Mucosa of gallbladder (tissue), 1 donor: ENCODE measurements at regions not wholly inside any gene's neighbourhood (a gene's known extent, or its start where the extent isn't known, plus 50 kb on each side); places are given as distances from the start of the nearest gene placed in this dataset.
"Not testable (repeated sequence)": the region's sequence is repeated elsewhere in the genome, so short reads cannot be mapped to it uniquely, and the experiment has no call there.

ENCODE experiments used
- DNase-seq: peaks from one replicate; pipeline ENCODE4 v3.0.0-alpha.2; 2020; ENCODE audit warnings: low spot score
- donor health status: DM: no; HTN: no; CAD: no.

GRCh38 chr13:105847527-105848291 lies 687.8 kb downstream of the EFNB2 start:
- no peak for DNase-seq

- DNase-seq: no peak
Measured at GRCh38 chr13:105846923-105847322, 688.5 kb downstream of the EFNB2 start.

GRCh38 chr13:105841286-105841685 lies 694.2 kb downstream of the EFNB2 start:
- no peak for DNase-seq

DNA sequence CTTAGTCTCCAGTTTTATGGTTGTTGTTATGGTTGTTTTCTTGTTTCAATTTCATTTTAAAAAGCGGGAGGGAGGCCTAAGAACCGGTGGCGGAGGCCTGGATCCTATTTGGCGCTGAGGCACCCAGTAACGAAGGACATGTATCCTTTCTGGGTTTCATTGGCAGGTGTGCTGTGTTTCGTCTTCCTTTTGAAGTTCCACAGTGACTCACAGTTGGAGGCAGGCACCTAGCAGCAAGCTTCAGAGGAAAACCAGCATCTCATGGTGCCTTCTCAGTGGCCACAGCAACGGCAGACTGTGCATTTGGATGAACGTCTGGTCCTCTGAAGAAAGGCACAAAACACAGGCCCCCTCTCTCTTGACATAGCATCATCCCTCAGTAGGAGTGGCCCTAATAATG lies 697.2 kb downstream of the EFNB2 start:
- DNase-seq: no peak

- DNase-seq: not testable (repeated sequence)
Measured at GRCh38 chr13:105837295-105837694, 698.2 kb downstream of the EFNB2 start.

DNA sequence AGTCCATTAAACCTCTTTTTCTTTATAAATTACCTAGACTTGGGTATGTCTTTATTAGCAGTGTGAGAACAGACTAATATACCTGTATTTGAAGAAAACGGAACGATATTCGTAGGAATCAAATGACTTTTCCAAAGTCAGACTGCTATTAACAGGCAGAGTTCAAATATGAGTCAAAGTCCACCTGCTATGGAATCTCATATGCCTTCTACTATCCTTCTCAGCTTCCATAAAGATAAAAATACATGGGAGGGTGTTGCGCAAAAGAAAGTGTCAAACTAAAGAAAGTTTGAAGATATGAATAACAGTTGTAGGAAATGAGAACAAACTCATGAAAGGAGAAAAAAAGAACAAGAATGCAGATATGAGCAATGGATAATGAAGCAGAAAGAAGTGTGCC lies 704.6 kb downstream of the EFNB2 start:
- no peak for DNase-seq

DNA sequence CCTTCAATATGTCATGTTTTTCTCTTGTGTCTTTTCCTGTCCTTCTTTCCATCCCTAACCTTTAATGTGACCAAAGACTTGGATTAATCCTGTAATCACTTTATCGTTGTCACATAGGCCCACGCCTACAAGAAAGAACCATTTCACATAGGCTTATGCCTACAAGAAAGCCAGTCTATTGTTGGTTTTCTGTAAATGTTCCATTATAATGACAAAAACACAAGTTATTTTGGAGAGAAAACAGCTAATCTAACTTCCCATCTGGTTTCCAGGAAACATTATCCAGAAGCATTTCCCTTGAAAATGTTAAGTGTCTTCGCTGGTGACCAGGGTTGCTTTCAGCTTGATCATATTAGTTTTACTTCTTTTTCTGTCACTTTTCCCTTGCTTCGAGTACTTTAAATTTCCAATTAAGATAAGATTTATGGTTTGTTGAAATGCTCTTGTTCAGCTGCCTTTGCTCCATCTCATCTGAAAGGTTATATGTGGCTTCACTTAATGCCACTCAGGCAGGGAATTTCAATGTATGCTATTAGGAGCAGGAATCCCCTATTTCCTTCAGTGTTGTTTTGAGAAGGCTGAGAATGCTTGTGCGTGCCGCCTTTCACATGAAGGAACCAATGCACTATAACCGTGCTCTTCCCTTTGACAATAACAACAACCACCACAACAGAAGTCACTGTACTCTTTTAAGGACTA lies 708.2 kb downstream of the EFNB2 start:
- no peak for DNase-seq

- no peak for DNase-seq
Measured at GRCh38 chr13:105825071-105825470, 710.4 kb downstream of the EFNB2 start.

GRCh38 chr13:105821337-105821736 lies 714.1 kb downstream of the EFNB2 start:
- DNase-seq: no peak

DNA sequence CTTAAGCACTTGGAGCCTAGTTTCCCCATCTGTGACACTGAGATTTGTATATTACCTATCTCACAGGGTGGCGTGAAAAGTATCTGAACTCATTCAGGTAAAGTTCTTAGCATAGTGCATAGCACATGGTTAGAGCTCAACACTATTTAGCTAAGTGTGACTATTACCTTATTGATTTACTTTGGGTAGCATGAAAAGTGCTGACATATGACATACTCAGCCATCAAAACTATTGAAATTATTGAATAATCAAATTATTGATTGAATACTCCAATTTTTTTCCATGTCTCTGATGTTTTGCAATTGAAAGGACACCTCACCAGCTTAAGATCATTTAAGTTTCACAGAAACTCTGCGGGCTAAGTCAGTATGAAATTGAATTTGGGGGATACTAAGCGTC lies 715.0 kb downstream of the EFNB2 start:
- no peak for DNase-seq

DNA sequence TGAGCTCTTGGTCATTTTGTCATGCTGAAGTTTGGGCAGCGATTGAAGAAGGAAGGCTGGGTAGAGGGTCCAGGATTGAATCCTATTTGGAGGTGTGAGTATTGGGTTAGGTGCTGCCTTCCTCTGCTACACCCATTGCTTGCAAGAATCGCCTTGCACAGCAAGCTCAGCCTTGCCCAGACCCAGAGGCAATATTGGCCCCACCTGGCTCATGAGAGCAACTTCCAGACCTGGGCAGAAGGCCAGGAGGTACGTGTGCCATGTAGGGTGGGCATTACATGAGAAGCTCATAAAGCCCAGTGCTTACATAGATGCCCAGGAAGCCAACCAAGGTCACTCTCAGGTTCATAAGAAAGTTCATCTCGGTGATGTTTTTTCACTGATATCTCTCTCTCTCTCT lies 718.0 kb downstream of the EFNB2 start:
- no peak for DNase-seq

DNA sequence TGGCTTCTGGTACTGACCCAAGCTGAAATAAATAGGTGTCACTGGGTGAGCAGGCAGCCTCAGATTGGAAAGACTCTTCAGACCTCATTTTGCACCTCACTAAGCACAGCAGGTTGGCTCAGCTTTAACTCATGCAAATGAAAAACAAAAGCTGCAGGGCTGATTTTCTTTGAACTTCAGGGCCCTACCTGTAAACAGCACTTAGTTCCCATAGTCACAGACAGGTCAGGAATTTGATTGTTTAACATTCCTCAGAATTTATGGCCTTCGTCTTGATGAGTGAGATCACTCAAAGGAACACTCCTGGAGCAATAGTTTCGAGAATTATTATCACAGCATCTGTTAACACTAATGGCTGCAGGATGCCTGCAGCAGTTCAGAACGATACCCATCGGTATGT lies 718.5 kb downstream of the EFNB2 start:
- DNase-seq: no peak

- DNase-seq: no peak
Measured at GRCh38 chr13:105814902-105815250, 720.6 kb downstream of the EFNB2 start.

DNA sequence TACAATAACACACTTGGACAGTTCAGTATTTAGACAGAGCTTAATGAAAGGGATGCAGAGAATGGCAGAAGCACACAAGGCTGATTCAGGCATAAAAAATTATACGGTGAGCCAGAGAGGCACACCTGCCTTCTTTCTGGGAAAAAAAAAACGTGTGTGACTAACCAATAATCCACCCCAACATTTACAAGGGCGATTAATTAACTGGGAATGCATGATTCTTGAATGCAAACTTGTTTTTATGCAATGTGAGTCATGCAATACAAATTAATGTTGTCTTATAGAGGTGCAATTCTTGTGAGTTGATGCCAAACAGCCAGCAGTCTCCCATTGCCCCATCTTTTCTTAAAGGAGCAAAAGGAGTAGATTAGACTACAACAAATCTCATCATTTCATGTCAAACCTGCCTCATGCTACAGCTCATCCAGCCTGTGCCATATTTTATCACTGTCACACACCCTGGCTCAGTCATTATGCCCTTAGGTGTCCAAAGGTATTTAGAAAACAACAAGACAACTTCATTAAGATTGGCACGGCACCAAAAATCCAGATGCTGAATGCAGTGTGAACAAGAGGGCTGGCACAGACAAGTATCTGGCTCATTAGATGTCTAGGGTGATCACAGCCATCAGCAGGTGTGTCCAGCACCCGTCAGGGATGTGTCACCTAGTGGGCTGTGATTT lies 721.1 kb downstream of the EFNB2 start:
- no peak for DNase-seq

DNA sequence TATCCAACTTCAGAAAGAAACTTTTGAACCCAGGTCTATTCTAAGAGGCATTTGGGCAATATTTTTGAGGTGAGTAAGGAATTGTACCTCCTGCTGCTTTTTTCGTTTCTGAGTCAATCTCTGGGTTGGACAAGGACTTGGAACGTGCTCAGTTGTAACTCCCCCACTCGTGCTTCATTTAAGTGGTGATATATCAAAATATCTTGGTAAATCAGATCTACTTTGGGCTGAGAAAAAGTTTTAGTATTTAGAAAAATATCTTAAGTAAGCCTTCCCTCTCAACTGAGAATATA lies 728.9 kb downstream of the EFNB2 start:
- DNase-seq: no peak

GRCh38 chr13:105805892-105806627 lies 729.4 kb downstream of the EFNB2 start:
- DNase-seq: no peak

DNA sequence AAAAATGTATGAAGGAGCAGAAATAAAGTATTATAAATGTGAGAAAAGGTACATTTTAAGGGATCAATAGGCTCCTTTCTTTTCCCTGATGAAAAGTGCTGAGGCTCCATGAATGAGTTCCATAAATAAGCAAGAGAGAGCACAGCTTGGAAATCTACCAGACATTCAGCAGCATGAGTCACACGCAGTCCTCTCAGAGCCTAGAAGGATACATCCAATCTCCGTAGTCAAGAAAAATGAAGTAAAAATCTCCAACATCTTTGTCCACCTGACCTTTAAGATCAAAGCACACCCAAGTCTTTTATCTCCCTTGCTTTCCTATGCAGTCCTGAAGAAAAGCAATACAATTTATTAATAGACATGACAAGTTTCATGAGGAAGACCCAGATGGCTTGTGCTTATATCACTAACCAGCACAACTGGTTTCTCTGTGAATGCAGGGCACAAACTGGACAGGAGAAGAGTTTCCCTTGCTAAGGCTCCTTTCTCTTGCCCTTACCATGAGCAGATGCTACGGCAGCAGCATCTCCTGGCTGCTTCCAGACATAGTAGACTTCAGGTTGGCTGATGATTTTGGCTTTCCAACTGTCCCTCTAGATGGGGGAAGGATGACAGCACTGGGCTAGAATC lies 730.8 kb downstream of the EFNB2 start:
- DNase-seq: no peak

DNA sequence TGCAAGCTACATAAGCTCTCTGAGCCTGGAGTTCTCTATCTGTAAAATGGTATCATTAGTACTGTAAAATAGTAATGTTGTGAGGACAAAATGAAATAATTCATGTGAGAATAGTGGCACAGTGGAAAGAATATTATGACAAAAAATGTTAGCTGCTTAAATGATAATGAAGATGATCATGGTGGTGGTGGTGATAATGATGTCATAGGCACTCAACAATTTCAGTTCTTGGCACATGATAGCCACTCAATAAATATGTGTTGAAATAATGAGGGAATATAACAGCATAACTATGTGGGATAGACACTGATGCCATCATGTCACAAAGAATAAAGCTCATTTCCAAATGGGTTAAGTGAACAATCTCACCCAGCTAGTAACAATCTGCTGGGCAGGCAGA lies 736.3 kb downstream of the EFNB2 start:
- no peak for DNase-seq

DNA sequence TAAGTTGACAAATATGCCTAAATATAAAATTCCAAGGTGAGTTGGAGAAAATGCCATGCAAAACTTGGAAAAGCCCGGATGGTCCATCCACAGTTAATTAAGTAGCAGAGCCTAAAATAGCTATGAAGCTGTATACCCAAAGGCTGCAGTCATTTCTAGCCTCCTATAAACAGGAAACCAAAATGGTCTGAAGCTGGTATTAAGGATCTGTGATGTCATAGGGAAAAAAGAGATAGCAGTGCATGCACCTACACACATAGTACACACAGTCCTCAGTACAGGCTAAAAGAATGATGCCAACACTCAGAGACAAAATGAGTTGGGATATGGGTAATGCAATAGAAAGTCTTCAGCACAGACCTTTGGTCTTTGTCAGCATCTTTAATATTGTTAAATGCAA lies 736.9 kb downstream of the EFNB2 start:
- no peak for DNase-seq

GRCh38 chr13:105796081-105796480 lies 739.4 kb downstream of the EFNB2 start:
- no peak for DNase-seq

DNA sequence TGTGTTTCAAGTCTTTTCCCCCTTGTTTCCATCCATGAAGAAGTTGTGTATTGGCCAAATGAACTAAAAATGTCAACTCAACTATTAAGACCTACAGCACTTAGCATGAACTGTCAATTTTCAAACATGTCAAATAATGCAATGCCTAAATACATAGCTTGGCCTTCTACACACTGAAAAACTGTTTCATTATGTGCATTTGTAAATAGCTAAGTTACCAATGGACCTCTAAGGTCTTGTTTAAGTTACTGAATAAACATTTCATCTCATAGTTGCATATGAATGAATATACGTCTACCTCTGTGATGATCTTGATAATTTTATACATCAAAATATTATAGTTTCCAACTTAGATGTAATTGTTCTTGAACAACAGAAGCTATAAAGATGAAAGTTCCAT lies 744.5 kb downstream of the EFNB2 start:
- no peak for DNase-seq

DNA sequence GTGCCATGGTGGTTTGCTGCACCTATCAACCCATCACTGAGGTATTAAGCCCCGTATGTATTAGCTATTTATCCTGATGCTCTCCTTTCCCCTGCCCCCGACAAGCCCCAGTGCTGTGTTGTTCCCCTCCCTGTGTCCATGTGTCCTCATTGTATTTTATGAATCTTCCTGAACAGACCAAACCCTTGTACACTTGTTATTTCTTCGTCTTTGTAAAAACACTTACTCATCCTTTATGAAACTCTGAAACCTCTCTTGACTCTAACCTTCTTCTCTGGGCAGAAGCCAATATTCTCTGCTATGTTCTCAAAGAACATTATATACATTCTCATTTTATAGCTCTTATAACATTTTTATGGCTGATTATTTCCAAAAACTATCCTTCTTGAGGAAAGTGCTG lies 746.9 kb downstream of the EFNB2 start:
- no peak for DNase-seq
